IMR-90 (cell line): ENCODE measurements at regions not wholly inside any gene's neighbourhood (a gene's known extent, or its start where the extent isn't known, plus 50 kb on each side); places are given as distances from the start of the nearest gene placed in this dataset.

Experiments used
- ATAC-seq: fragments of 200-7000 bp; cut with Tn5 transposase; 2 replicates; pipeline ENCODE4 v1.9.1; 2020; ENCODE audit warnings: low read depth, mild to moderate bottlenecking, moderate library complexity
- BruUV-seq: library from RNA; stranded (reverse); fragments of 400-500 nt; replicated peaks from 2 replicates; lab custom pipeline; 2021; lab: Mats Ljungman, UMichigan
- CTCF ChIA-PET: fragments of 300-600 bp; formaldehyde crosslinking; extraction: SDS; loops from one replicate; lab custom pipeline; 2021; ENCODE audit warnings: antibody characterized with exemption; lab: Yijun Ruan, JAX
- POLR2A ChIA-PET: fragments of 300-600 bp; sonication (Branson Sonifier 250); formaldehyde crosslinking; loops from one replicate; lab custom pipeline; 2022; ENCODE audit warnings: antibody characterized with exemption; ENCODE audit not compliant: unreplicated experiment; lab: Charles Lee
- DNase-seq: peaks from one replicate; pipeline ENCODE4 v3.0.0; 2013
- H2AFZ ChIP-seq: replicated peaks from 2 replicates; pipeline ENCODE3; 2013; ENCODE audit warnings: low read length, mild to moderate bottlenecking; ENCODE audit not compliant: poor library complexity
- H2AK5ac ChIP-seq: 2 replicates; pipeline ENCODE4 v1.6.1; 2013; ENCODE audit warnings: low read depth, low read length, inconsistent platforms
- H2AK9ac ChIP-seq: replicated peaks from 2 replicates; pipeline ENCODE3; 2013; ENCODE audit warnings: mild to moderate bottlenecking, low read depth, low read length, moderate library complexity; ENCODE audit not compliant: poor library complexity
- H2BK120ac ChIP-seq: 2 replicates; pipeline ENCODE4 v1.6.1; 2013; ENCODE audit warnings: low read depth, low read length, inconsistent platforms
- H2BK15ac ChIP-seq: 3 replicates; pipeline ENCODE4 v1.6.1; 2013; ENCODE audit warnings: low read depth, low read length, inconsistent platforms
- H2BK20ac ChIP-seq: 2 replicates; pipeline ENCODE4 v1.6.1; 2013; ENCODE audit warnings: low read depth, mild to moderate bottlenecking, inconsistent platforms, low read length, moderate library complexity
- H2BK5ac ChIP-seq: 2 replicates; pipeline ENCODE4 v1.6.1; 2013; ENCODE audit warnings: mild to moderate bottlenecking, low read depth, low read length, inconsistent platforms; ENCODE audit not compliant: poor library complexity, severe bottlenecking
- H3K14ac ChIP-seq: replicated peaks from 2 replicates; pipeline ENCODE4 v1.6.1; 2013; ENCODE audit warnings: low read depth, low read length, inconsistent platforms
- H3K18ac ChIP-seq: 2 replicates; pipeline ENCODE4 v1.6.1; 2013; ENCODE audit warnings: low read depth, low read length, control low read depth
- H3K23ac ChIP-seq: 2 replicates; pipeline ENCODE4 v1.6.1; 2013; ENCODE audit warnings: low read depth, low read length, inconsistent platforms
- H3K27ac ChIP-seq: 2 replicates; pipeline ENCODE4 v1.5.1; 2013; ENCODE audit warnings: mild to moderate bottlenecking, control low read depth, low read length; ENCODE audit not compliant: insufficient read depth
- H3K27me3 ChIP-seq: 2 replicates; pipeline ENCODE4 v1.6.1; 2013; ENCODE audit warnings: low read length; ENCODE audit not compliant: control insufficient read depth, insufficient read depth
- H3K36me3 ChIP-seq: 2 replicates; pipeline ENCODE4 v1.6.1; 2013; ENCODE audit warnings: low read length, mixed read lengths; ENCODE audit not compliant: control insufficient read depth, insufficient read depth
- H3K4ac ChIP-seq: 2 replicates; pipeline ENCODE4 v1.6.1; 2013; ENCODE audit warnings: low read depth, low read length, inconsistent platforms
- H3K4me1 ChIP-seq: 2 replicates; pipeline ENCODE4 v1.6.1; 2013; ENCODE audit warnings: low read length, mixed read lengths; ENCODE audit not compliant: control insufficient read depth, insufficient read depth
- H3K4me2 ChIP-seq: 2 replicates; pipeline ENCODE4 v1.6.1; 2013; ENCODE audit warnings: low read depth, mild to moderate bottlenecking, control low read depth, low read length, moderate library complexity
- H3K4me3 ChIP-seq: 2 replicates; pipeline ENCODE4 v1.5.1; 2013; ENCODE audit warnings: low read depth, mild to moderate bottlenecking, control low read depth, low read length, moderate library complexity; ENCODE audit not compliant: insufficient read depth
- H3K56ac ChIP-seq: 2 replicates; pipeline ENCODE4 v1.6.1; 2013; ENCODE audit warnings: low read length, inconsistent platforms; ENCODE audit not compliant: insufficient read depth; ENCODE audit errors: extremely low read depth
- H3K79me1 ChIP-seq, 2 experiments: 2 replicates each; pipeline ENCODE4 v1.6.1; 2013; ENCODE audit warnings: low read length in 2 of 2, inconsistent platforms in 1 of 2, low read depth in 1 of 2
- H3K9ac ChIP-seq: 2 replicates; pipeline ENCODE4 v1.6.1; 2013; ENCODE audit warnings: low read depth, low read length, control low read depth
- H3K9me1 ChIP-seq: 2 replicates; pipeline ENCODE4 v1.6.1; 2013; ENCODE audit warnings: low read length, inconsistent platforms; ENCODE audit not compliant: insufficient read depth
- H3K9me3 ChIP-seq: 2 replicates; pipeline ENCODE4 v1.6.1; 2013; ENCODE audit warnings: low read length; ENCODE audit not compliant: control insufficient read depth, insufficient read depth
- H4K20me1 ChIP-seq: 2 replicates; pipeline ENCODE4 v1.6.1; 2013; ENCODE audit warnings: low read length, inconsistent platforms; ENCODE audit not compliant: insufficient read depth
- H4K5ac ChIP-seq: 2 replicates; pipeline ENCODE4 v1.6.1; 2013; ENCODE audit warnings: mild to moderate bottlenecking, low read depth, low read length, control low read depth
- H4K8ac ChIP-seq, 2 experiments: 2 replicates each; pipeline ENCODE4 v1.6.1; 2013; ENCODE audit warnings: low read depth in 2 of 2, low read length in 2 of 2, control low read depth in 1 of 2, inconsistent platforms in 1 of 2
- H4K91ac ChIP-seq: 2 replicates; pipeline ENCODE4 v1.6.1; 2013; ENCODE audit warnings: low read depth, low read length, inconsistent platforms; ENCODE audit not compliant: insufficient read depth
- BHLHE40 ChIP-seq: fragments of 150-350 bp; IDR thresholded peaks from 2 replicates; pipeline ENCODE4 v1.6.1; 2016; ENCODE audit warnings: mild to moderate bottlenecking, low read depth, low read length
- FOS ChIP-seq: fragments of 150-350 bp; IDR thresholded peaks from 2 replicates; pipeline ENCODE4 v1.6.1; 2016; ENCODE audit warnings: low read depth, low read length
- MAFK ChIP-seq: IDR thresholded peaks from 2 replicates; pipeline ENCODE4 v1.6.1; 2012; ENCODE audit warnings: low read depth, low read length, improper control_type of control experiment
- MXI1 ChIP-seq: IDR thresholded peaks from 2 replicates; pipeline ENCODE4 v1.6.1; 2012; ENCODE audit warnings: low read depth, mild to moderate bottlenecking, low read length, moderate library complexity, borderline replicate concordance
- NFE2L2 ChIP-seq: fragments of 150-350 bp; IDR thresholded peaks from 2 replicates; pipeline ENCODE4 v1.6.1; 2016; ENCODE audit warnings: low read depth, mild to moderate bottlenecking, low read length
- RAD21 ChIP-seq: IDR thresholded peaks from 2 replicates; pipeline ENCODE4 v1.6.1; 2012; ENCODE audit warnings: low read length, improper control_type of control experiment
- RCOR1 ChIP-seq: IDR thresholded peaks from 2 replicates; pipeline ENCODE4 v1.6.1; 2012; ENCODE audit warnings: mild to moderate bottlenecking, low read length, improper control_type of control experiment; ENCODE audit not compliant: insufficient replicate concordance
- RFX5 ChIP-seq: IDR thresholded peaks from 2 replicates; pipeline ENCODE4 v1.8.0; 2012; ENCODE audit warnings: low read depth, mild to moderate bottlenecking, low read length, moderate library complexity
- WGBS, 2 experiments: methylation state at CpG; one replicate each; pipeline versions ENCODE4 v1.1.5 to v1.1.7; 2013; ENCODE audit warnings: missing lambda C conversion rate in 2 of 2; ENCODE audit not compliant: insufficient read length in 1 of 2; ENCODE audit errors: extremely low coverage in 2 of 2; 5-methylcytosine and 5-hydroxymethylcytosine counted together
- dilution Hi-C: fragments of 300-500 bp; cut with HindIII; formaldehyde crosslinking; loops from one replicate; pipeline ENCODE4 v1.14.3; 2018; ENCODE audit warnings: low sequenced_read_pairs; ENCODE audit not compliant: unreplicated experiment
- in situ Hi-C: fragments of 300-500 bp; cut with MboI; formaldehyde crosslinking; loops from 3 replicates; pipeline ENCODE4 v1.14.3; 2019; ENCODE audit warnings: low sequenced_read_pairs, inconsistent platforms, mixed read lengths
- intact Hi-C: fragments of 100-400 bp; cut with micrococcal nuclease; formaldehyde crosslinking; loops from 2 replicates; pipeline ENCODE4 v1.10.0; 2022
- TF ChIP-seq, protein P1 (sequence below): fragments of 150-350 bp; IDR thresholded peaks from 2 replicates; pipeline ENCODE4 v1.6.1; 2016; ENCODE audit warnings: low read depth, mild to moderate bottlenecking, low read length, moderate library complexity, borderline replicate concordance

DNA sequence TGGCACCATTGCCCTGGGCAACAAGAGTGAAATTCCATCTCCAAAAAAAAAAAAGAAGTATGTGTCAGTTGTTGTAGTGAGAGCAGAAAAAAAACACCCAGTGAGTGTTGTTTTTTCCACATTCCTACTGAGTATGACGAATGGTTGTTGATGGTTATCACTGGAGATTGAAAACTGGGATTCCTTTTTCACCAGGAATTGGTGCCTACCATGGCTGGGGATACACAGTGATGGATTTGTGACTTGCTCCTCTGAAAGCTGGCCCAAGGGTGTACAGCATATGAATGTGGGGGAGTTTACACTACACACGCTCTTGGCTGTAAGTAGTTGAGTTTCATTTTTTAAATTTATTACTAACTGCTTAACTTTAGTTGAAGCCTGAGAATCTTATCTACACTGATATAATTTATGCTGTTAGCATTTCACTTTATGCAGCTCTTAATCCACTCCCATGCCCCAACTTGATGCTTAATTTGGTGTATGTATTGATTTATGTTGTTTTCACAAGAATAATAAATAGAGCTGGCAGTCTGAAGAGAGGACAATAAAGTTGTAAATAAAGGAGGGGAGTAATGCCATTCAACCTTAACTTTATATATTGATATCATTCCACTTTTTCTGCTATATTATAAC lies 56.0 kb upstream of the MME start:
- CTCF ChIA-PET: interaction anchor here (0.7 kb wide), 1 partner anchor 8 kb away, joined by 3 read pairs; no protein-coding TSS in a partner anchor
- H2AK5ac ChIP-seq: no peak overlapping the region
- no peak for TF ChIP-seq NFE2L2
- TF ChIP-seq RAD21: no peak
- no peak for TF ChIP-seq RFX5
- TF ChIP-seq MXI1: no peak
- TF ChIP-seq MAFK: no peak
- no peak for TF ChIP-seq FOS
- TF ChIP-seq, protein P1, sequence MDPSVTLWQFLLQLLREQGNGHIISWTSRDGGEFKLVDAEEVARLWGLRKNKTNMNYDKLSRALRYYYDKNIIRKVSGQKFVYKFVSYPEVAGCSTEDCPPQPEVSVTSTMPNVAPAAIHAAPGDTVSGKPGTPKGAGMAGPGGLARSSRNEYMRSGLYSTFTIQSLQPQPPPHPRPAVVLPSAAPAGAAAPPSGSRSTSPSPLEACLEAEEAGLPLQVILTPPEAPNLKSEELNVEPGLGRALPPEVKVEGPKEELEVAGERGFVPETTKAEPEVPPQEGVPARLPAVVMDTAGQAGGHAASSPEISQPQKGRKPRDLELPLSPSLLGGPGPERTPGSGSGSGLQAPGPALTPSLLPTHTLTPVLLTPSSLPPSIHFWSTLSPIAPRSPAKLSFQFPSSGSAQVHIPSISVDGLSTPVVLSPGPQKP: no peak
- TF ChIP-seq RCOR1: no peak
- no peak for TF ChIP-seq BHLHE40
- no peak overlapping the region for H4K91ac ChIP-seq
- DNase-seq: no peak
- H3K9me1 ChIP-seq: no peaks in the 10 kb centered on the region
- in situ Hi-C loops (no loop called here), intact Hi-C loops (no loop called here), dilution Hi-C loops (no loop called here)
- no peak overlapping the region for H2BK20ac ChIP-seq
- no peak overlapping the region for H3K4ac ChIP-seq
- no peak overlapping the region for H3K56ac ChIP-seq
- H4K20me1 ChIP-seq: no peaks in the 10 kb centered on the region
- POLR2A ChIA-PET: no interaction called here
- ATAC-seq: no peak
- H3K36me3 ChIP-seq: no peaks in the 10 kb centered on the region
- no CpG with 5 or more reads among the region's 2 CpGs for WGBS, 2 experiments
- H3K14ac ChIP-seq: no peak overlapping the region
- H2BK120ac ChIP-seq: no peak overlapping the region
- no peak overlapping the region for H3K4me3 ChIP-seq
- H3K4me2 ChIP-seq: no peak overlapping the region
- no peak overlapping the region for H3K23ac ChIP-seq
- no peaks in the 10 kb centered on the region for H3K27me3 ChIP-seq
- no peak overlapping the region for H4K5ac ChIP-seq
- no peak overlapping the region for H3K9ac ChIP-seq
- H2BK15ac ChIP-seq: no peak overlapping the region
- no TSS peak for BruUV-seq
- H2AFZ ChIP-seq: no peak overlapping the region
- H4K8ac ChIP-seq: no peak overlapping the region
- H3K9me3 ChIP-seq: no peaks in the 10 kb centered on the region
- peaks cover 2% of the 10 kb centered on the region; the same call in 1 of the 2 replicates for H3K4me1 ChIP-seq
- H3K27ac ChIP-seq: no peak overlapping the region
- H3K79me1 ChIP-seq: no peaks in the 10 kb centered on the region
- H2BK5ac ChIP-seq: no peak overlapping the region
- no peak overlapping the region for H2AK9ac ChIP-seq
- H3K18ac ChIP-seq: no peak overlapping the region
